Inflammatory macrophage treated with lipopolysaccharide for 1 hour (primary cell): ENCODE measurements at regions not wholly inside any gene's neighbourhood (a gene's known extent, or its start where the extent isn't known, plus 50 kb on each side); places are given as distances from the start of the nearest gene placed in this dataset.

ENCODE experiments used
- DNase-seq, 2 donors: peaks; one replicate each; pipeline ENCODE4 v3.0.0-alpha.2; 2020 to 2022

DNA sequence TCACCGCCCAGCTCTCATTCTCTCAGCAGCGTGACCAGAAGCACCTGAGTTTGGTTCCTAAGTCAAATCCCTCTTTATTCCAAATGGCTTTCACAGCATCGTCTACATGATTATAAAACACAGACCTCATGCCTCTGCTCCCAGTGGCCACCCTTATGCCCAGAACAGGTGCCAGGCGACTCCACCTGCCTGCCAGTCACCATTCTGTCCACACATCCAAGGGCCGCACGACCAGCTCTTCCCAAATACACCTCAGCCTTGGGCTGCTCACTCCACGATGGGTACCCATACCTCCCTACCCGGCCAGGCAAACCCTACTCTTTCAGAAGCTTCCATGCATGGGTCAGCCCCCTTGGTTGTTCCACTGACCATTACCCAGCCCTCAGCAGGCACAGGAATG, 851.6 kb upstream of the SALL3 start:
- DNase-seq, result no peak

DNA sequence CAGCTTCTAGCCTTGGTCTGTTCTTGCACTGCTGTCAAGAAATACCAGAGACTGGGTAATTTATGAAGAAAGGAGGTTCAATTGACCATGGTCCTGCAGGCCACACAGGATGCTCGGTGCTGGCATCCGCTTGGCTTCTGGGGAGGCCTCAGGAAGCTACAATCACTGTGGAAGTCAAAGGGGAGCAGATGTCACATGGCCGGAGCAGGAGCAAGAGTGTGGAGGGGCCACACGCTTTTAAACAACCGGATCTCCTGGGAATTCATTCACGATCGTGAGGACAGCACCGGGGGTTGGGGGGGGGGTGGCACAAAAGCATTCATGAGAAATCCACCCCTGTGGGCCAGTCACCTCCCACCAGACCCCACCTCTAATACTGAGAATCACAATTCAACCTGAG, 850.4 kb upstream of the SALL3 start:
- DNase-seq, result no peak

DNA sequence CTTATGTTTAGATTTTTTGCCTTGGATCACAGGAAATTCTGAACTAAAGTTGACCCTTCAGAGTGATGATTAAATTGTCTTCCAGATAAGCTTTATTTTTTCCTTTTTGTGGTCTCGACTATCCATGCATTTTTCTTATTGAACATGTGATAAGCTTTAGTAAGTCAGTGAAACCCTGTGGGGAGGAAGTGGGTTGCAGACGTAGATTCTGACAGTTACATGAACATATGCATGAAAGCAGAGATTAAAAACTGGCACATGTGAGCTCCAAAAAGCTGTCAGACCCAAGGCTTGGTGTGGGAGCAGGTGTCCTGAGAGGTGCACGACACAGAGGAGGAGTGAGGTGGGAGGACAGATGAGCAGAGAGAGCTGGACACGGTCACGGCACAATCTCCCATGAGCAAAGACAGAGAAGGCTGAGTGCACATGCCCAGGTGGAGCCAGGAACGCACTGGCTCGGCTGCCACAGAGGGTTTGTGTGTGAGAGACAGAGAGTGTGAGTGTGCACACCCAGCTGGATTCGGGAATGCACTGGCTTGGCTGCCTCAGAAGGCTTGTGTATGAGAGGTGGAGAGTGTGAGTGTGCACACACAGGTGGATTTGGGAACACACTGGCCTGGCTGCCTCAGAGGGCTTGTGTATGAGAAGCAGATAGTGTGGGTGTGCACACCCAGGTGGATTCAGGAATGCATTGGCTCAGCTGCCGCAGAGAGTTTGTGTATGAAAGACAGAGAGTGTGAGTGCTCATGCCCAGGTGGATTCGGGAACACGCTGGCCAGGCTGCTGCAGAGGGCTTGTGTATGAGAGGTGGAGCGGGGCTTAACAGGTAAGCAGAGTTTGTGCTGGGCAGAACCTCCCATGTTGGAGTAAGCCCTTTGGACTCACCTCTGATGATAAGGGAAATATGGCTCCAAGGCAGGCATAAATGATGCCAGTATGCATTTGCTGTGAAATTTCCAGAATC, 849.1 kb upstream of the SALL3 start:
- DNase-seq, result no peak

DNA sequence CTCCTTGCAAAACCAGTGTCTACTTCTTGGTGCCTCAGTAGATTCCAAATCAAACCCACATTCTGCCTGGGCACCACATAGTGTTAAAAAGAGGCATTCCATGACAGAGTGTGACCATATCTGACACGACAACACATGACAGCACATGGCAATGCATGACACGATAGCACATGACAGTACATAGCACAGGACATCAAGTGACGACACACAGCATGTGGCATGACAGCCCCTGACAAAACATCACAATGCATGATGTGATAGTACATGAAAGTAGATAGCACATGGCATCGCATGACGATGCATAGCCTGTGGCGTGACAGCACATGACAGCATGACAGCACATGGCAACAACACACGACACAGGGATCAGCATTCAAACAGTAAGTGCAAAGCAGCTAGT, 845.9 kb upstream of the SALL3 start:
- DNase-seq, result no peak

DNA sequence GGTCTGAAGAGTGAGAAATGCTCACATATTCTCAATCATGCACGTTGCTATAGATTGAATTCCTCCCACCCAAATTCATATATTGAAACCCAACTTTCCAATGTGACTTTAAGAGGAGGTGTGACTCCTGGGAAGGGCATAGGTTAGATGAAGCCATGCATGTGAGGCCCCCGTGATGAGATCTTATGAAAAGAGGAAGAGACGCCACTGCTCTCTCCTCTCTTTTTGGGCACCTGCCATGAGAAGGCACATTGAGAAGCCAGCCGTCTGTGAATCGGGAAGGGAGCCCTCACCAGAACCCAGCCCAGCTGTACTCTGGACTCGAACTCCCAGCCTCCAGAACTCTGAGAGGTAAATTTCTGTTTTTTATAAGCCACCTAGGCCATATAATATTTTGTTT, 842.6 kb upstream of the SALL3 start:
- DNase-seq, result no peak

DNA sequence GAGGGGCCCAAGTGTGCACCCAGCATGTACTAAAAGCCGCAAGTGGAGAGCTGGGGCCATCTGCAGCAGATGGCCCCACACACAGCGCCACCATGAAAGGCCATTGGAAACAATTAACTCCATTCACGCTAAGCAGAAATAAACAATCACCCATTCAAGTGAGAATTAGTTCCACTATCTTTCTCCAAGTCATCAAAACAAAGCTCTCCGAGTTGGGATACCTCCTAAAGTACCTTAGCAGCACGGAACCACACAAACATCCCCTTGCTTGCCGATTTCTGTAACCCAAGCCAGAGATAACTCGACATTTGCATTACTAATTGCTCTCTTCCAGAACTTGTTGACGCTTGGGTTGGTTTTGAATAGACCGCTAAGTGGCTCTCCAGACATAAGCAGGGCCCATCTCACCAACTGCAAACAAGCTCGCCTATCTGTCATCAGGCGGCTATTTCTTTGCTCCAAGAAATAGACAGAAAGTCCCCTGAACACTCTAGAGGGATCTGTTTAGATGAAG, 840.6 kb upstream of the SALL3 start:
- DNase-seq, result no peak

DNA sequence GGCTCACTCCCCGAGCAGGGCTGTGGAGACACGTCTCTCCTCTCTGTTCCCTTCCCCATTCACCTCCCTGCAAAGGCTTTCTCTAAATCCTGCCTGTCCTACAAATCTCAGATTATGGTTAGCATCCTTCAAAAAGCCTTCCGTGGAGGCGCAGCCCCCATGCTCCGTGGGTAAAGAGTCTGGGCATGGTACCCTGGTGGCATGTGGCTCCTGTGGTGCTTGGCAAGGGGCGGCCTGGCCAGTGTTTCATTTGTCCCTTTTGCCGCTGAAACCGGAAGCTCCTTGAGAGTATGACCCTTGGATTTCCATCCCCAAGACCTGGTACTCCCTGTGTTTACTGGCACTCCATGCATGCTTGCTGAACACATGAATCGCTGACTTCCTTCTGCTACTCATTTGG, 839.3 kb upstream of the SALL3 start:
- no peak for DNase-seq

DNA sequence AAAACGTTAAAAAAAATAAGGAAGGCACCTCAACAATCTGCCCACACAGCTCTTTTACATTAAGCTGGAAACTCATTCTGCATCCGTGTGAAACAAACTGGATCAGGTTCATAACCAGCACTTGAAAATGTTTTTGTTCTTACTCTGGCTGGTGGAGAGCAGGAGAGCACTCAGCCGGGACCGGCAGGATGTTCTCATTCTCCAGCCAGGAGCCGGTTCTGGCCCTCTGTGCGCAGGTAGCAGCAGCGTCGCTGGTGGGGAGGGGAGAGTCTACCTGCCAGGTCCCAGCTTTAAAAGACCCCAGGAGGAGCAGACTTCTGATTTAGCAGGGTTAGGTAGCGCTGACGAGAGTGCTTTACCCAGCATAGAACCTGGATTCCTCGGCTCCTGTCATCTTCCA, 834.9 kb upstream of the SALL3 start:
- no peak for DNase-seq

DNA sequence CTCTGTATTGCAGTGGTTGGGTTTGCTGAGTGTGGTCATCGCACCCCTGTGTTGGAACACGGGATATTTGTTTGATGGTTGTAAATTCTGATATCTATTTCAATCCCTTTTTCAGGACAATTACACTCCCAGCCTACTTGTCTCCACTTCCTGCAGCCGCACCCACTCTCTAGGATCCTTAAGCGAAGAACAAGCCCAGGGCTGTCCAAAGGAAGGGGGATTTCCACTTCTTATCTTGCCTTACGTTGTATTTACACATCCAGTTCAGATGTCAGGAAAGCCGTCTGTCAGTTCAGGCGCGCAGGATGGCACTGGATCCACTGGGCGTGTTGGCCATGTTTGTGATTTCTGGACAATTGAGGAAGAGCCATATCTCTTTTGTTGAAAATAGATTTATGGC, 834.5 kb upstream of the SALL3 start:
- DNase-seq, result no peak

DNA sequence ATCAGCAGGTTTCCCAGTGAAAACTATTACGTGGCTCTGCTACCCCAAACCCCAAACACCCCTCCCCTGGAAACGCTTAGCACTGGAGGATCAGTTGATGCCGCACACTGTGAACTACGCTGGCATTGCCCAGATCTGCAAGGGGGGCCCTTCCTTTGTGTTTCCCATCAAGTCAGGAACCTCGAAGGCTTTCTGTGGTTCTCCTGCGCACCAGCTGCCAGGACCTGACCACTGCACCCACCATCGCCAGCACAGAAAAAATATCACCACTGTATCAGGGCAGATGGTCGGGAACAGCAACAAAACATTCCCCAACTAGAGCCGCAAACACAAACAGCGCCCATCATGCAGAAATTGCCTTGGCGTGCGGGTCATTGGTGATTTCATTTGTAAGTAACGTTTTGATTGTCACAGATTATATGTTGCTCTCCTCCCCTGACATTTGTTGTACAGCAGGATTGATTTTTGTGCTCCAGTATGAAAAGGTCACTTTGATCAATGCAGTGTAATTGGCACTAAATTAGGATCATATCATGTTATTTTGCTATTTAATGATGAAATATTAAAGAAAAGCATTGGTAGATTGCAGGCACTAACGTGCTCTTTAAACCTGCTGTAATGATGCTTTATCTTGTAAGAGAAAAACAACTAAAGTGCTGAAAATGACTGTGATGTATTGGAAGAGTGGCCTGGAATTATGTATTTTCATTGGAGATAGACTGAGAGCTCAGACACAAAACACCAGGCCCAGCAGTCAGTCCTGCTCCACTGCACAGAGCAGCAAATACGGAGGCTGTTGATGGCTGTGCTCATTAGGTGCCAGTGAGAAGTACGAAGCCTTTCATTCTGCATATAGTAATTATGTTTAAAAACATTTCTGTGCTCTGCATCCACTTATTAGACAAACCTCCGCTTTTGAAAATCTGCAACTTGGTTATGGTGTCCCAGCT, 833.2 kb upstream of the SALL3 start:
- DNase-seq, result no peak

DNA sequence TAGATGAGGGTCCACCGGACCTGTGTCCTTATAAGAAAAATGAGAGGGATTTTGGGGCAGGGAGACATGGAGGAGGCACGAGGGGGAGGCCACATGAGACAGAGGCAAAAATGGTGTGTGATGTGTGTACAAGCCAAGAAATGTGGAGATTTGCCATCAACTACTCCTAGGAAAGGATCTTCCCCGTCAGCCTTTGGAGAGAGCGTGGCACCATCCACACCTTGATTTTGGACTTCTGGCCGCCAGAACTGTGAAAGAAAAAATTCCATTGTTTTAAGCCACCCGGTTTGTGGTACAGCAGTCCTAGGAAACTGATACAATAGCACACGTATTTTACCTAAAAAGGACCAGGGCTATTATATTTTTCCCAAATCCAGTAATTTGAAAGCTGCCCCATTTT, 829.0 kb upstream of the SALL3 start:
- DNase-seq, result no peak

DNA sequence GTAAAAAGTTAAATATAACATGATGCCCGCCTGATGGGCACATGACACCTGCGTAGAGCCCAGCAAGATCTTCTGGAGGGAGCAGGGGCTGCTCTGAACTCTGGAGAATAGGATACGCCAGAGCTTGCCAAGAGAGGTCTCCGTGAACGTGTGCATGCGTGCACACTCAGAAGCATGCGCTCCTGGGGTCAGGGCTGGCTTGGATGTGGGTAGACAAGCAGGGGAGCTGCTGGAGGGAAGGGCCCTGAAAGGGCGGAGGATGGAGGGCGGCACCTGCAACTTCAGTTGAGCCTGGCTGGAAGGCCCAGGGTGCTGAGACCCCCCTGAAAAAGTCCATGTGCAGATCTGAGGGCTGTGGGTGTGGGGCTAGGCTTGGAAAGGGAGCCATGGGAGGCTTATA, 828.4 kb upstream of the SALL3 start:
- no peak for DNase-seq

DNA sequence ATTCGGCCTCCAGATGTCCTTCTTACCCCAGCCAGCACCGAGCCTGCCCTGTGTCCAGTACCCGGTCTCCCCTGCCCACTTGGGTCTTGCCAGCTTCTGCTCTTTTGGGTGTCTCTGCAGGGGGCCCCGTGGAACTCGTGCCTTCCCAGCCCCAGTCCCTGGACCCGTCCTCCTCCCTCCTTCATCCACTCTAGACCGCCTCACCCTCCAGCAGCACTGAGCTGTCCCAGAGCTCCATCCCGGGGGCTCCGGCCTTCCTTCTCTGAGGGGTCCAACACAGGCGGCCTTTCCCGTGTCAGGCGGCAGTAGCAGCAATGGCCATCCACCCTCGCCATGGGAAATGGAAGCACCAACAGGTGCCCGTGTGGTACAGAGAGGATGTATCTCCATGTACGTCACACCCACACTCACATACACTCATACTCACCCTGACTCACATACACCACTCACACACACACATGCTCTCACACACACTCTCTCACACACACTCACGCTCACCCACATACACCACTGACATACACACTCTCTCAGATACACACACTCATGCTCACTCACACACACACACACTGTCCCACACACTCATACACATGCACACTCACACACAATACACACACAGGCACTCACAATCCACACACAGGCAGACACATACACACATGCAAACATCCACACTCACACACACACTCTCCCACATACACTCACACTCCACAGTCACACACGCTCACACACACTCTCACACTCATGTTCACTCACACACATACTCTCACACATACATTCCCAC, 827.5 kb upstream of the SALL3 start:
- no peak for DNase-seq

DNA sequence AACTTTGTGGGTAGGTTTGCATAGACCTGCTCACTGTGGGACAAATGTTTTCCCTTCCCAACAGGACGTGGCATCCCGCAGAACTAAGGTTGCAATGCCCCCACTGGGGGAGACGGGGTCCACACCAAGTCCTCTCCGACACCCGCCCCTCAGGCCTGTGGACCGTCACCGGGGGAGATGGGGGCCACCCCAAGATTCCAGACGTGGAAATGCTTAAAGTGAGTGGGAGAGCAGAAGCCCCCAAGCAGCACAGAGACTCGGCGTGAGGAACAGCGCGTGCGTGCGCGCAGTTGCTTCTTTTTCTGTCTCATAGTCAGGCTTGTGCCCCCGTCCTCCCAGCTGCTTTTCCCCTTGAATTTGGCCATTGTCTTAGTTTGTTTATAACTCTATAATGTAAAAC, 826.3 kb upstream of the SALL3 start:
- DNase-seq, result no peak

DNA sequence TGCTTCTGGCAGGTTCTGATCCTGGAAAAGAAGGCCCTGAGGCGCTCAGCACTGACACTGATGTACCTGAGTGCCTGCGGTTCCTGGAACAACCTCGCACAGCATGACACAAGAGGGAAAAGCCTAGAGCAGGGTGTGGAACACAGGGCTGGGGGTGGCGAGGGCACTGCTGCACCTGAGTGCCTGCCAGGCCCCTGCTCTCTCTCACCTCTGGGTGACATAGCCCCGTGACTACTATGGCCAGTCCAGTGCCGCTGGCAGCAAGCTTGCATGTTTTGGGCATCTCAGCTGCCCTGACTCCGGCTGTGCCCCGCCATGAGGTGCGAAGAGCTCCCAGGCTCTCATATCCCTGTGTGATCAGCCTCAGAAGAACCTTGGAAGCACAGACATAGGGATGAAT, 825.2 kb upstream of the SALL3 start:
- DNase-seq, result no peak

DNA sequence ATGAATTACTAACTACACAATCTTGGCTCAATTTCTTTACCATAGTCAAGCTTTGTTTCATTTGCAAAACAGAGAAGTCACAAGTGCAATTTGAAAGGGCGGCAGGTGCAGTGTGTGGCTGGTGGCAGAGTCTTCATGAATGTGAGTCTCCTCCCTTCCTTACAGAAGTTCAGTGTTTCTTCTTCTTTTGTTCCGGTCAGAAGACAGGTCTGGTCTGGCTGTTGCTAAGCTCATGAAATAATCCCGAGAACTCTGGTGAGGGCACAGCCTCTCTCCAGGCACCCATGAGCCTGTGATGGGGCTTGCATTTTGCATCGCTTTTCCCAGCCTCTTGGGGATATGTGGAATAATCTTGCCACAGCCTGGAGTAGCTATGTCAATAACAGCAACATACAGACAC, 824.8 kb upstream of the SALL3 start:
- DNase-seq, result no peak

DNA sequence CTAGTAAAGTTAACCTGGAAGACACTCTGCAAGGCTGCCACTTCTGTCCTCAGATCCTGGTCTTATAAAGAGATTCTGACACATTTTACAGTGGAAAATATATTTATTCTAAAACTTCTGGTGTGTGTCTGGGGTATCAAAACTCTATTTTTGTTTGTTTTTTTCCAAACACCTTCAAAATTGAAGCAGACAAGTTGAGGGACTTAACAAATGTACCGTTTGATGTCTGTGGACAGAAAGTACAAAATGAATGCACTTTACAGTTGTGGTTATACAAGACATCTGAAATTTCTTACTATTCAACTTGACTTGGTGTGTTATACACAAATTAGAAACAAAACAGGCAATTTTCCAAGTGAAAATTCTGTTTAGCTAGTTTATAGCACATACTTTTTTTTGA, 823.2 kb upstream of the SALL3 start:
- DNase-seq, result no peak

DNA sequence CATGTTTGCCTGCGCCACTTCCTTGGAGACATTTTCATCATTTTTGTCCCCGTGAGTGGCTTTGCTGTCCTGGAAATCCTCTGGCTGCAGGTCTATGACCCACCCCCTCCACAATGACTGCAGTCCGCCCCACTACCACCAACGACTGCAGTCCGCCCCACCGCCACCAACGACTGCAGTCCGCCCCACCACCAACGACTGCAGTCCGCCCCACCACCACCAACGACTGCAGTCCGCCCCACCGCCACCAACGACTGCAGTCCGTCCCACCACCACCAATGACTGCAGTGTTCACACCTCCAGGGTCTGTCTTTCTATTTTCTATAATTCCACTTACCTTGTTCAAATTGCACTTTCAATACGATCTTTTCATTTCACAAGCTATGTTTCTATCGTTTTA, 820.7 kb upstream of the SALL3 start:
- DNase-seq, result no peak

DNA sequence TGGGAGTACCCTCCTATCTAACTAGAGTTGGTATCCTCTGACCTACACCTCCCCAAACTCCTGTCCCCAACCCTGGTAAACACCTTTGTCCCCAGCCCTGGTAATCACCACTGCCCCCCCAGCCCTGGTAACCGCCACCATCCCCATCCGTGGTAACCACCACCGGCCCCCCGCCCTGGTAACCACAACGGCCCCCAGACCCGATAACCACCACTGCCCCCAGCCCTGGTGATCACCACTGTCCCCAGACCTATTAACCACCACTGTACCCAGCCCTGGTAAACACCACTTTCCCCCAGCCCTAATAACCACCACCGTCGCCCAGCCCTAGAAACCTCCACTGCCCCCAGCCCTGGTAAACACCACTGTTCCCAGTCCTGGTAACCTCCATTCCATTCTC, 820.2 kb upstream of the SALL3 start:
- DNase-seq, result no peak

DNA sequence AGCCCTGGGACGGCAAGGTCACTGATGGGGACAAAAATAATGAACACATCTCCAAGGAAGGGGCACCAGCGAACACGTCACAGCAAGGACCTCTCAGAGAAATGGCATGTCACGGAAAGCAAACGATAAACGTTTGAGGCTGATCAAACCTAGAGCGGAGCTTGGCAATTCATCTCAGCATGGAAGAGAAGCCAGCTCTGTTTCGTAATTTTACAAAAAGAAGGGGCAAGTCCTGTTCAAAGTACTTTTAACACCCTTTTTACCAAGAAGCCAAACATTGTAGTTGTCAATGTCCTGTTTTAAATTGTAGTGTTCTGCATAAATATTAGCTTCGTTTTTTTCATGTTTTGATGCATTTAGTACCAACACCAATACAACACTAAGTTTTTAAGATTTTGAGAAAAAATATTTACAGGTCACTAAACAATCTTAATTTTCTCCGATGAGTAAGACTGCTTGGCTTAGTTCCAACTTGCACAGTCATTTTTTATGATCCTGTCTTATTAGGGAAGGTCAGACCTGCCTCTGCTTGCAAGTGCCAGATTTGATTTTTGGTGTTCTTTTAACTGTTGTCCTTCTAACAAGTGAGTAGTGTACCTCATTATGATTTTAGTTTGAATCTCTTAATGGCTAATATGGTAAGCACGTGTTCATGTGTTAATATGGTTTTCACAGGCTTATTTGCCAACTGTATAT, 818.5 kb upstream of the SALL3 start:
- DNase-seq, result no peak

DNA sequence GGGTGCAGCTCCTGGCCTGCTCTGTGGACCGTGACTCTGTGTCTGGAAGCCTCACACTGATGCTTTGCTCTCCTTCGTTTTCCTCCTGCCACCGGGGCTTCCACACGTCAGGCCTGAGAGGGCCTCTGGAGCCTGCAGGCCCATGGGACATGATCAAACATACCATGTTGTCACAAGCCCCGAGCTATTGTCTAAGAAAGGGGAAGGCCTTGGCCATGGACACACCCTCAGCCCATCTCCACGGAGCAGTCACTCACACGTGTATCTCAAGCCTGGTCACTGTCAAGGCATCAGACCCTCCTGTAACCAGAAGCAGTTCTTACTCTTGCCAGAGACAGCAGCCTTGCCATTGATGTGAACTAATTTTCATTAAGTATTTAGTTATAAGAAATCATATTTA, 814.1 kb upstream of the SALL3 start:
- DNase-seq, result no peak

DNA sequence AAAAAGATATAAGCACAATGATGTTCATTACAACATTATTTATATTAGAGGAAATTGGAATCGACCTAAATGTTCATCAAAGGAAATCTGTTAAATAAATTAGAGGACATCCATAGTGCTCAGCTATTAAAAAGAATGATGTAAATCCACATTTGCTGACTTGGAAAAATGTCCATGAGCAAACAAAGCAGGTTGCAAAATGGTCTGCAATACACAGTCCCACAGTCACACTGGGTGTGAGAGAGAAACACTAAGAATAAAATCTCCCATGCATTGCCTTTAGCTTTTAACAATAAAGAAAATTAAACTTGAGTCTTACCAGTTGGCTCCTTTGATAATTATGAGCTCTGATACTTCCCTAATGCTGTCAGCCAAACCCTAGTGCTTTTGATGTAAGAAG, 811.1 kb upstream of the SALL3 start:
- DNase-seq, result no peak
